ENCODE measurements at regions not wholly inside any gene's neighbourhood (a gene's known extent, or its start where the extent isn't known, plus 50 kb on each side); places are given as distances from the start of the nearest gene placed in this dataset.

- TF ChIP-seq TAF1 (IDR thresholded peaks at IDR 0.05; ENCODE audit: low read depth, low read length) = no peak
- no peak for TF ChIP-seq POLR2A (IDR thresholded peaks at IDR 0.05; ENCODE audit: low read depth, low read length)
Measured at GRCh38 chr14:51552768-51553404, 98.8 kb upstream of the FRMD6 start.

Data from GM12891 (cell line).